Left cardiac atrium (tissue), 4 donors: ENCODE measurements at regions not wholly inside any gene's neighbourhood (a gene's known extent, or its start where the extent isn't known, plus 50 kb on each side); places are given as distances from the start of the nearest gene placed in this dataset.
"Not testable (repeated sequence)": the region's sequence is repeated elsewhere in the genome, so short reads cannot be mapped to it uniquely, and the experiment has no call there.

Experiments used
- ATAC-seq, 2 donors: fragments of 200-7000 bp; cut with Tn5 transposase; one replicate each; pipeline ENCODE4 v1.9.1; 2020; ENCODE audit warnings: mild to moderate bottlenecking in 2 of 2, moderate library complexity in 2 of 2
- DNase-seq: peaks from one replicate; pipeline ENCODE4 v3.0.0-alpha.2; 2020
- intact Hi-C, 2 donors: fragments of 100-400 bp; cut with DNase I; formaldehyde crosslinking; loops; one replicate each; pipeline versions ENCODE4 v1.14.1 to v1.15.1; 2022 to 2023
- donor health status: DM: no; HTN: yes; CAD: no.
- donor health status: DM: no; HTN: yes; CAD: no; lungs with severe emphysema.
- donor health status: DM: yes; HTN: yes; CAD: no.
- donor health status: Dilated cardiomyopathy.

GRCh38 chr6:25193460-25194171, 85.6 kb upstream of the CARMIL1 start:
- DNase-seq (peak; percentile 61), ATAC-seq (peak; percentile 73 to 81)
- intact Hi-C loops: no loop called here

GRCh38 chr6:25194172-25194678, 84.9 kb upstream of the CARMIL1 start:
- ATAC-seq (peak in 1 of 2 donors; percentile 16), DNase-seq (no peak)
- intact Hi-C loops: no loop called here

- intact Hi-C loops: no loop called here
- no peak for DNase-seq
- no peak for ATAC-seq
These were observed 82.7 kb upstream of the CARMIL1 start for GRCh38 chr6:25196464-25196863.

- no peak for DNase-seq
- intact Hi-C loops: no loop called here
- no peak for ATAC-seq
These were observed 82.1 kb upstream of the CARMIL1 start for GRCh38 chr6:25197111-25197510.

- intact Hi-C loops: no loop called here
- no peak for ATAC-seq
- no peak for DNase-seq
These were observed 79.6 kb upstream of the CARMIL1 start for GRCh38 chr6:25199544-25199943.

GRCh38 chr6:25202504-25202903, 76.7 kb upstream of the CARMIL1 start:
- ATAC-seq (peak in 1 of 2 donors; percentile 70), DNase-seq (no peak)
- intact Hi-C loops: no loop called here

GRCh38 chr6:25205629-25206028, 73.5 kb upstream of the CARMIL1 start:
- DNase-seq: no peak
- ATAC-seq: no peak
- intact Hi-C loops: no loop called here

GRCh38 chr6:25207453-25208155, 71.6 kb upstream of the CARMIL1 start:
- intact Hi-C loops, DNase-seq, ATAC-seq: not testable (repeated sequence)

- ATAC-seq (no peak), DNase-seq (no peak)
- intact Hi-C loops: no loop called here
These were observed 63.3 kb upstream of the CARMIL1 start for GRCh38 chr6:25215881-25216280.

- no peak for DNase-seq
These were observed 61.9 kb upstream of the CARMIL1 start for GRCh38 chr6:25217302-25217701.

GRCh38 chr6:25217829-25218228, 61.3 kb upstream of the CARMIL1 start:
- ATAC-seq: no peak
- intact Hi-C loops: no loop called here
- DNase-seq: no peak

More at GRCh38 chr6:25217302-25217701, 61.9 kb upstream of the CARMIL1 start:
- ATAC-seq: no peak
- intact Hi-C loops: no loop called here

GRCh38 chr6:25218346-25218745, 60.8 kb upstream of the CARMIL1 start:
- no peak for DNase-seq
- no peak for ATAC-seq

GRCh38 chr6:25219216-25219916, 59.8 kb upstream of the CARMIL1 start:
- no peak for ATAC-seq
- DNase-seq: no peak
- intact Hi-C loops: no loop called here

More at GRCh38 chr6:25218346-25218745, 60.8 kb upstream of the CARMIL1 start:
- intact Hi-C loops: no loop called here

GRCh38 chr6:25219917-25220278, 59.3 kb upstream of the CARMIL1 start:
- DNase-seq (no peak), ATAC-seq (peak in 1 of 2 donors; percentile 15)
- intact Hi-C loops: loop anchor here (5.0 to 10.0 kb wide), 3 partner anchors 337 to 497 kb away; no protein-coding TSS in a partner anchor

GRCh38 chr6:25220857-25221256, 58.3 kb upstream of the CARMIL1 start:
- peak in 1 of 2 donors; percentile 41 for ATAC-seq
- no peak for DNase-seq
- intact Hi-C loops: loop anchor here (5.0 to 10.0 kb wide), 3 partner anchors 336 to 496 kb away; no protein-coding TSS in a partner anchor

GRCh38 chr6:25222006-25222678, 57.0 kb upstream of the CARMIL1 start:
- ATAC-seq: no peak
- no peak for DNase-seq
- intact Hi-C loops: loop anchor here (2.0 to 10.0 kb wide), 4 partner anchors 335 to 495 kb away; no protein-coding TSS in a partner anchor

- ATAC-seq: peak in 1 of 2 donors; percentile 67
- DNase-seq: peak; percentile 70
- intact Hi-C loops: loop anchor here (2.0 to 10.0 kb wide), 4 partner anchors 334 to 494 kb away; no protein-coding TSS in a partner anchor
These were observed 55.6 kb upstream of the CARMIL1 start for GRCh38 chr6:25223490-25223991.

- no peak for DNase-seq
- intact Hi-C loops: loop anchor here (5.0 to 10.0 kb wide), 3 partner anchors 333 to 493 kb away; no protein-coding TSS in a partner anchor
- no peak for ATAC-seq
These were observed 54.9 kb upstream of the CARMIL1 start for GRCh38 chr6:25224242-25224641.

GRCh38 chr6:25227854-25228253, 51.3 kb upstream of the CARMIL1 start:
- ATAC-seq: no peak

More at GRCh38 chr6:25227854-25228253, 51.3 kb upstream of the CARMIL1 start:
- intact Hi-C loops: loop anchor here in 1 of 2 donors (10.0 kb wide), 1 partner anchor 487 kb away; no protein-coding TSS in a partner anchor
- DNase-seq: no peak
